ENCODE measurements at regions not wholly inside any gene's neighbourhood (a gene's known extent, or its start where the extent isn't known, plus 50 kb on each side); places are given as distances from the start of the nearest gene placed in this dataset.

- TF ChIP-seq CTCF (IDR thresholded peaks at IDR 0.05 in 4 of 5, conservative IDR thresholded peaks at IDR 0.05 in 1 of 5) = peak in 1 of 5 experiments; percentile 22
- no peak for TF ChIP-seq POLR2A (IDR thresholded peaks at IDR 0.05)
Measured at GRCh38 chr22:26086359-26086758, 82.9 kb upstream of the SEZ6L start.
